SK-N-SH (cell line): ENCODE measurements at regions not wholly inside any gene's neighbourhood (a gene's known extent, or its start where the extent isn't known, plus 50 kb on each side); places are given as distances from the start of the nearest gene placed in this dataset.

Experiments
- CTCF ChIA-PET: fragments of 300-600, 350-600 bp; formaldehyde crosslinking; extraction: SDS; loops from one replicate; lab custom pipeline; 2021; lab: Yijun Ruan, JAX
- POLR2A ChIA-PET: fragments of 350-600 bp; sonication (Branson Sonifier 250); formaldehyde crosslinking; extraction: SDS; loops from one replicate; lab custom pipeline; 2020; ENCODE audit warnings: antibody characterized with exemption, inconsistent platforms; lab: Yijun Ruan, JAX
- DNase-seq: peaks from one replicate; pipeline ENCODE4 v3.0.0; 2012
- H2AFZ ChIP-seq: fragments of 200-600 bp; sonication (generic); 2 replicates; pipeline ENCODE4 v1.8.1; 2016; ENCODE audit warnings: antibody characterized with exemption, mild to moderate bottlenecking, low read depth
- H3F3A ChIP-seq: fragments of 200-600 bp; sonication (generic); replicated peaks from 2 replicates; pipeline ENCODE3; 2016; ENCODE audit warnings: antibody characterized with exemption, mild to moderate bottlenecking; ENCODE audit not compliant: insufficient read depth
- H3K27ac ChIP-seq, 2 experiments: fragments of 200-500 bp in 1 of 2; fragments of 200-600 bp in 1 of 2; sonication (Bioruptor generic) in 1 of 2; sonication (generic), shearing (Covaris generic) in 1 of 2; 2 replicates each; pipeline versions ENCODE4 v1.5.1 to v1.6.1; 2014 to 2016; ENCODE audit warnings: low read depth in 2 of 2, inconsistent platforms in 1 of 2, low read length in 1 of 2, mild to moderate bottlenecking in 1 of 2, mixed read lengths in 1 of 2
- H3K27me3 ChIP-seq: fragments of 200-600 bp; sonication (generic), shearing (Covaris generic); 2 replicates; pipeline ENCODE4 v1.6.1; 2016; ENCODE audit warnings: mixed run types; ENCODE audit not compliant: insufficient read depth
- H3K36me3 ChIP-seq, 2 experiments: fragments of 200-500 bp in 1 of 2; fragments of 200-600 bp in 1 of 2; sonication (Bioruptor generic) in 1 of 2; sonication (generic) in 1 of 2; replicated peaks in 1 of 2; 2 replicates each; pipeline versions ENCODE3 to v1.5.1; 2014 to 2016; ENCODE audit warnings: low read length in 1 of 2, mild to moderate bottlenecking in 1 of 2; ENCODE audit not compliant: insufficient read depth in 2 of 2, control insufficient read depth in 1 of 2
- H3K4me1 ChIP-seq, 2 experiments: fragments of 200-500 bp in 1 of 2; fragments of 200-600 bp in 1 of 2; sonication (Bioruptor generic) in 1 of 2; sonication (generic), shearing (Covaris generic) in 1 of 2; 2 replicates each; pipeline versions ENCODE4 v1.5.1 to v1.6.1; 2014 to 2016; ENCODE audit warnings: low read depth in 1 of 2, low read length in 1 of 2, mixed run types in 1 of 2; ENCODE audit not compliant: insufficient read depth in 2 of 2, control insufficient read depth in 1 of 2
- H3K4me2 ChIP-seq: fragments of 200-600 bp; sonication (generic), shearing (Covaris generic); 2 replicates; pipeline ENCODE4 v1.6.1; 2017; ENCODE audit warnings: mixed run types
- H3K4me3 ChIP-seq, 2 experiments: fragments of 200-500 bp in 1 of 2; fragments of 200-600 bp in 1 of 2; sonication (Bioruptor generic) in 1 of 2; sonication (generic), shearing (Covaris generic) in 1 of 2; 2 replicates each; pipeline versions ENCODE4 v1.5.1 to v1.8.1; 2014 to 2016; ENCODE audit warnings: low read depth in 2 of 2, inconsistent platforms in 1 of 2, low read length in 1 of 2, mild to moderate bottlenecking in 1 of 2, mixed read lengths in 1 of 2, moderate library complexity in 1 of 2
- H3K79me2 ChIP-seq: fragments of 200-600 bp; sonication (generic); 2 replicates; pipeline ENCODE4 v1.8.1; 2017; ENCODE audit warnings: mild to moderate bottlenecking; ENCODE audit not compliant: insufficient read depth
- H3K9ac ChIP-seq: fragments of 200-600 bp; sonication (generic); 2 replicates; pipeline ENCODE4 v1.6.1; 2017; ENCODE audit warnings: mixed run types
- H3K9me2 ChIP-seq: fragments of 200-600 bp; sonication (generic); 2 replicates; pipeline ENCODE4 v1.6.1; 2017; ENCODE audit warnings: mixed run types
- H3K9me3 ChIP-seq: fragments of 200-600 bp; sonication (generic); 2 replicates; pipeline ENCODE4 v1.6.1; 2017; ENCODE audit warnings: mixed run types, mild to moderate bottlenecking, moderate library complexity
- H4K20me1 ChIP-seq: fragments of 200-600 bp; sonication (generic); 2 replicates; pipeline ENCODE4 v1.6.1; 2017; ENCODE audit warnings: mild to moderate bottlenecking, mixed run types; ENCODE audit not compliant: insufficient read depth
- CHD2 ChIP-seq: fragments of 150-350 bp; IDR thresholded peaks from 2 replicates; pipeline ENCODE4 v1.6.1; 2018; ENCODE audit warnings: low read length; ENCODE audit not compliant: partially characterized antibody
- ELF1 ChIP-seq: IDR thresholded peaks from 2 replicates; pipeline ENCODE4 v1.4.0; 2012
- FOSL2 ChIP-seq: IDR thresholded peaks from 2 replicates; pipeline ENCODE4 v1.4.0; 2012; ENCODE audit warnings: low read depth, mild to moderate bottlenecking, moderate library complexity, borderline replicate concordance
- FOXM1 ChIP-seq: IDR thresholded peaks from 2 replicates; pipeline ENCODE4 v1.4.0; 2012; ENCODE audit warnings: low read depth, mild to moderate bottlenecking
- GATA2 ChIP-seq: sonication (generic); formaldehyde crosslinking; IDR thresholded peaks from 2 replicates; pipeline ENCODE4 v1.5.0; 2020; ENCODE audit warnings: mild to moderate bottlenecking, missing genetic modification reagents
- MEF2A ChIP-seq: IDR thresholded peaks from 2 replicates; pipeline ENCODE4 v1.4.0; 2012; ENCODE audit warnings: low read depth, borderline replicate concordance
- MXI1 ChIP-seq: IDR thresholded peaks from 2 replicates; pipeline ENCODE4 v1.6.1; 2012; ENCODE audit warnings: mild to moderate bottlenecking, low read depth, low read length, improper control_type of control experiment
- NFIC ChIP-seq: IDR thresholded peaks from 2 replicates; pipeline ENCODE4 v1.4.0; 2012; ENCODE audit warnings: borderline replicate concordance
- NRF1 ChIP-seq: IDR thresholded peaks from 2 replicates; pipeline ENCODE4 v1.6.1; 2012; ENCODE audit warnings: low read depth, mild to moderate bottlenecking, low read length
- RFX5 ChIP-seq: IDR thresholded peaks from 2 replicates; pipeline ENCODE4 v1.6.1; 2012; ENCODE audit warnings: mild to moderate bottlenecking, improper control_type of control experiment, low read length
- RXRA ChIP-seq: IDR thresholded peaks from 2 replicates; pipeline ENCODE4 v1.4.0; 2012; ENCODE audit warnings: low read depth, mild to moderate bottlenecking, borderline replicate concordance
- SIN3A ChIP-seq: IDR thresholded peaks from 2 replicates; pipeline ENCODE4 v1.6.1; 2012; ENCODE audit warnings: low read depth, mild to moderate bottlenecking, low read length, moderate library complexity, borderline replicate concordance
- TAF1 ChIP-seq: IDR thresholded peaks from 2 replicates; pipeline ENCODE4 v1.6.1; 2012; ENCODE audit warnings: low read depth, mild to moderate bottlenecking, low read length, moderate library complexity, borderline replicate concordance
- TCF12 ChIP-seq: IDR thresholded peaks from 2 replicates; pipeline ENCODE4 v1.4.0; 2012
- TEAD4 ChIP-seq: IDR thresholded peaks from 2 replicates; pipeline ENCODE4 v1.4.0; 2012; ENCODE audit warnings: mild to moderate bottlenecking, borderline replicate concordance; ENCODE audit not compliant: insufficient read depth
- WGBS: methylation state at CpG from one replicate; pipeline ENCODE4 v1.1.6; 2017; ENCODE audit warnings: low lambda C conversion rate; 5-methylcytosine and 5-hydroxymethylcytosine counted together
- TF ChIP-seq, protein P1 (sequence below): fragments of 150-350 bp; IDR thresholded peaks from 2 replicates; pipeline ENCODE4 v1.6.1; 2017; ENCODE audit warnings: antibody characterized with exemption, low read length, low read depth, borderline replicate concordance
- TF ChIP-seq, protein P2 (sequence below): IDR thresholded peaks from 2 replicates; pipeline ENCODE4 v1.4.0; 2012; ENCODE audit warnings: low read depth
- TF ChIP-seq, protein P3 (sequence below): IDR thresholded peaks from 2 replicates; pipeline ENCODE4 v1.4.0; 2012; ENCODE audit warnings: low read depth, borderline replicate concordance
- TF ChIP-seq, protein P4 (sequence below): IDR thresholded peaks from 2 replicates; pipeline ENCODE4 v1.4.0; 2012; ENCODE audit warnings: low read depth, borderline replicate concordance
- TF ChIP-seq, protein P5 (sequence below): fragments of 150-350 bp; IDR thresholded peaks from 2 replicates; pipeline ENCODE4 v1.6.1; 2016; ENCODE audit warnings: mild to moderate bottlenecking, low read depth, low read length
- TF ChIP-seq, protein P6 (sequence below): fragments of 200-600 bp; sonication (generic); IDR thresholded peaks from 2 replicates; pipeline ENCODE4 v1.6.1; 2017; ENCODE audit warnings: antibody characterized with exemption, mild to moderate bottlenecking, moderate library complexity

DNA sequence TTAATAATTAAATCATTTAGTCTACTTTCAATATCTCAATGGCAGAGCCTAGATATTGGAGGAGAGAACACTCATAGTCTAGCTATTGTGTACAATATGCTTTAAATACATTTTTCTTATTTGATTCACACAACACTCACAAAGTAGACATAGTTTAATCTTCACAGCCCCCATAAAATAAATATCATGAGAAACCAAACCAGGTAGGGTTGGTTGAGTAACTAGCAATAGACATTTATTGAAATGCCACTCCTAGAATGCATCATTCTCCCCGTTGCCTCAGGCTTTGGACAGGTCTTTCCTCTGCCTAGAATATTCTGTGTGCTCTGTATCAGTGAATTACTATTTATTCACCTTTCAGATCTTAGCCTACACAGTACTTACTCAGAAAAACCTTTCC, 141.9 kb downstream of the CEMIP2 start:
- Histone ChIP-seq H3K4me2 (no peak overlapping the region), H3K4me3 (no peak overlapping the region), H3K4me1 (no peaks in the 10 kb centered on the region), H3K9me3 (no peaks in the 10 kb centered on the region), H3K9me2 (no peaks in the 10 kb centered on the region), H3K9ac (no peak overlapping the region), H3K27ac (no peak overlapping the region), H3F3A (no peaks in the 10 kb centered on the region), H4K20me1 (no peaks in the 10 kb centered on the region), H3K27me3 (no peaks in the 10 kb centered on the region; the same call in 1 of the 2 replicates), H3K36me3 (no peaks in the 10 kb centered on the region), H3K79me2 (no peaks in the 10 kb centered on the region), H2AFZ (no peak overlapping the region)
- ChIA-PET POLR2A (no interaction called here), CTCF (no interaction called here)
- 3% methylated on average over 1 of the region's 1 CpG for WGBS
- TF ChIP-seq, protein P1, sequence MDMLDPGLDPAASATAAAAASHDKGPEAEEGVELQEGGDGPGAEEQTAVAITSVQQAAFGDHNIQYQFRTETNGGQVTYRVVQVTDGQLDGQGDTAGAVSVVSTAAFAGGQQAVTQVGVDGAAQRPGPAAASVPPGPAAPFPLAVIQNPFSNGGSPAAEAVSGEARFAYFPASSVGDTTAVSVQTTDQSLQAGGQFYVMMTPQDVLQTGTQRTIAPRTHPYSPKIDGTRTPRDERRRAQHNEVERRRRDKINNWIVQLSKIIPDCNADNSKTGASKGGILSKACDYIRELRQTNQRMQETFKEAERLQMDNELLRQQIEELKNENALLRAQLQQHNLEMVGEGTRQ: no peak
- TF ChIP-seq CHD2: no peak
- no peak for DNase-seq

DNA sequence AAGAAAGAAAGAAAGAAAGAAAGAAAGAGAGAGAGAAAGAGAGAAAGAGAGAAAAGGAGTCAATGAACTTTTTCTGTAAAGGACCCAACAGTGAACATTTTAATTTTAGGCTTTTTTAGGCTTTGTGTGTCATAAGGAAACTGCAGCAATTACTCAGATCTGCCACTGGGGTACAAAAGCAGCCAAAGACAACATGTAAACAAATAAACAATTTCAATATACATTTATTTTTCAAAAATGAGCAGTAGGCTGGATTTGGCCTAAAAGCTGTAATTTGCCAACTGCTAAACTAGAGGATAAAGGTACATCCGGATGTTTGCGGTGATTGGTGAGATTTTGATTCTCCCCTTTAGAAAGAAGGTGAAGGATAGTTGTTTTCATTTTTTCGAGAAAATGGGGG, 143.6 kb downstream of the CEMIP2 start:
- Histone ChIP-seq H3K4me2 (no peak overlapping the region), H3K4me3 (no peak overlapping the region), H3K36me3 (no peaks in the 10 kb centered on the region), H3K79me2 (no peaks in the 10 kb centered on the region), H4K20me1 (no peaks in the 10 kb centered on the region), H3K27ac (no peak overlapping the region), H3K27me3 (no peaks in the 10 kb centered on the region; the same call in 1 of the 2 replicates), H3K9me3 (no peaks in the 10 kb centered on the region)
- WGBS: 68% methylated on average over 3 of the region's 3 CpGs
- POLR2A ChIA-PET: no interaction called here
- TF ChIP-seq, protein P2, sequence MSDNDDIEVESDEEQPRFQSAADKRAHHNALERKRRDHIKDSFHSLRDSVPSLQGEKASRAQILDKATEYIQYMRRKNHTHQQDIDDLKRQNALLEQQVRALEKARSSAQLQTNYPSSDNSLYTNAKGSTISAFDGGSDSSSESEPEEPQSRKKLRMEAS: no peak
- TF ChIP-seq FOXM1: no peak
- no peak for TF ChIP-seq RXRA
- TF ChIP-seq, protein P3, sequence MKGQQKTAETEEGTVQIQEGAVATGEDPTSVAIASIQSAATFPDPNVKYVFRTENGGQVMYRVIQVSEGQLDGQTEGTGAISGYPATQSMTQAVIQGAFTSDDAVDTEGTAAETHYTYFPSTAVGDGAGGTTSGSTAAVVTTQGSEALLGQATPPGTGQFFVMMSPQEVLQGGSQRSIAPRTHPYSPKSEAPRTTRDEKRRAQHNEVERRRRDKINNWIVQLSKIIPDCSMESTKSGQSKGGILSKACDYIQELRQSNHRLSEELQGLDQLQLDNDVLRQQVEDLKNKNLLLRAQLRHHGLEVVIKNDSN: no peak
- TF ChIP-seq RFX5: no peak
- TF ChIP-seq GATA2 (CRISPR knock-in tag): no peak
- no peak for TF ChIP-seq FOSL2
- TF ChIP-seq TCF12: no peak
- TF ChIP-seq TEAD4: no peak
- no peak for TF ChIP-seq NRF1
- no peak for TF ChIP-seq MXI1
- TF ChIP-seq, protein P4, sequence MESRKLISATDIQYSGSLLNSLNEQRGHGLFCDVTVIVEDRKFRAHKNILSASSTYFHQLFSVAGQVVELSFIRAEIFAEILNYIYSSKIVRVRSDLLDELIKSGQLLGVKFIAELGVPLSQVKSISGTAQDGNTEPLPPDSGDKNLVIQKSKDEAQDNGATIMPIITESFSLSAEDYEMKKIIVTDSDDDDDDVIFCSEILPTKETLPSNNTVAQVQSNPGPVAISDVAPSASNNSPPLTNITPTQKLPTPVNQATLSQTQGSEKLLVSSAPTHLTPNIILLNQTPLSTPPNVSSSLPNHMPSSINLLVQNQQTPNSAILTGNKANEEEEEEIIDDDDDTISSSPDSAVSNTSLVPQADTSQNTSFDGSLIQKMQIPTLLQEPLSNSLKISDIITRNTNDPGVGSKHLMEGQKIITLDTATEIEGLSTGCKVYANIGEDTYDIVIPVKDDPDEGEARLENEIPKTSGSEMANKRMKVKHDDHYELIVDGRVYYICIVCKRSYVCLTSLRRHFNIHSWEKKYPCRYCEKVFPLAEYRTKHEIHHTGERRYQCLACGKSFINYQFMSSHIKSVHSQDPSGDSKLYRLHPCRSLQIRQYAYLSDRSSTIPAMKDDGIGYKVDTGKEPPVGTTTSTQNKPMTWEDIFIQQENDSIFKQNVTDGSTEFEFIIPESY: no peak
- TF ChIP-seq, protein P5, sequence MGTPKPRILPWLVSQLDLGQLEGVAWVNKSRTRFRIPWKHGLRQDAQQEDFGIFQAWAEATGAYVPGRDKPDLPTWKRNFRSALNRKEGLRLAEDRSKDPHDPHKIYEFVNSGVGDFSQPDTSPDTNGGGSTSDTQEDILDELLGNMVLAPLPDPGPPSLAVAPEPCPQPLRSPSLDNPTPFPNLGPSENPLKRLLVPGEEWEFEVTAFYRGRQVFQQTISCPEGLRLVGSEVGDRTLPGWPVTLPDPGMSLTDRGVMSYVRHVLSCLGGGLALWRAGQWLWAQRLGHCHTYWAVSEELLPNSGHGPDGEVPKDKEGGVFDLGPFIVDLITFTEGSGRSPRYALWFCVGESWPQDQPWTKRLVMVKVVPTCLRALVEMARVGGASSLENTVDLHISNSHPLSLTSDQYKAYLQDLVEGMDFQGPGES: no peak
- TF ChIP-seq, protein P6, sequence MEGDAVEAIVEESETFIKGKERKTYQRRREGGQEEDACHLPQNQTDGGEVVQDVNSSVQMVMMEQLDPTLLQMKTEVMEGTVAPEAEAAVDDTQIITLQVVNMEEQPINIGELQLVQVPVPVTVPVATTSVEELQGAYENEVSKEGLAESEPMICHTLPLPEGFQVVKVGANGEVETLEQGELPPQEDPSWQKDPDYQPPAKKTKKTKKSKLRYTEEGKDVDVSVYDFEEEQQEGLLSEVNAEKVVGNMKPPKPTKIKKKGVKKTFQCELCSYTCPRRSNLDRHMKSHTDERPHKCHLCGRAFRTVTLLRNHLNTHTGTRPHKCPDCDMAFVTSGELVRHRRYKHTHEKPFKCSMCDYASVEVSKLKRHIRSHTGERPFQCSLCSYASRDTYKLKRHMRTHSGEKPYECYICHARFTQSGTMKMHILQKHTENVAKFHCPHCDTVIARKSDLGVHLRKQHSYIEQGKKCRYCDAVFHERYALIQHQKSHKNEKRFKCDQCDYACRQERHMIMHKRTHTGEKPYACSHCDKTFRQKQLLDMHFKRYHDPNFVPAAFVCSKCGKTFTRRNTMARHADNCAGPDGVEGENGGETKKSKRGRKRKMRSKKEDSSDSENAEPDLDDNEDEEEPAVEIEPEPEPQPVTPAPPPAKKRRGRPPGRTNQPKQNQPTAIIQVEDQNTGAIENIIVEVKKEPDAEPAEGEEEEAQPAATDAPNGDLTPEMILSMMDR: no peak
- no peak for TF ChIP-seq SIN3A
- TF ChIP-seq NFIC: no peak
- TF ChIP-seq ELF1: no peak
- no peak for TF ChIP-seq CHD2
- TF ChIP-seq MEF2A: no peak
- TF ChIP-seq TAF1: no peak
- TF ChIP-seq, all 33 proteins: peak for 0
- no peak overlapping the region for H2AFZ ChIP-seq
- no peaks in the 10 kb centered on the region for H3F3A ChIP-seq
- H3K4me1 ChIP-seq: no peaks in the 10 kb centered on the region
- CTCF ChIA-PET: interaction anchor here (0.7 kb wide), 1 partner anchor 12 kb away, joined by 3 read pairs; no protein-coding TSS in a partner anchor
- H3K9ac ChIP-seq: no peak overlapping the region
- H3K9me2 ChIP-seq: no peaks in the 10 kb centered on the region
- DNase-seq: no peak
